ENCODE measurements at regions not wholly inside any gene's neighbourhood (a gene's known extent, or its start where the extent isn't known, plus 50 kb on each side); places are given as distances from the start of the nearest gene placed in this dataset.

GRCh38 chr4:142977182-142977581, 131.1 kb upstream of the INPP4B start:
- no peaks in the 10 kb centered on the region for H3K27me3 ChIP-seq (ENCODE audit: control insufficient read depth in 3 of 3, insufficient read depth in 3 of 3, low read length in 3 of 3)

DNA sequence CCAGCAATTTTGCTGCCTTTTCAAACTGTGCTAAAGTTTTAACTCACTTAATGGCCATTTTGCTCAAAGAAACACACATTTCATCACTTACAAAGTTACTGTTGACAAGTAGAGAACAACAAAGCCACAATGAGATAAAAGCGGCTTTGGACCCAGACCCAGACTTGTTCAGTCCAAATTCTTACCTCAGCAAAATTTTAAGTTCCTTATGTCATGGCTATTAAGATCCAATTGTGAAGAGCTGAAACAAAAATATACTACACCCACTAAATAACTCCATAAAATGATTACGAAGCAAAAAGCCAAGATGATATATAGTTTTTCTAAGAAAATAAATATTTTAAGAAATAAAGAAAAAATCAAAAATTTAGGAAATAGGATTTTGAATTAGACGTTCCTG, 137.0 kb upstream of the INPP4B start:
- H3K4me1 ChIP-seq (ENCODE audit: control insufficient read depth in 3 of 3, insufficient read depth in 2 of 3, low read depth in 1 of 3, low read length in 2 of 3), result peaks cover 0 to 8% (median 0%) of the 10 kb centered on the region in 3 donors
- no peaks in the 10 kb centered on the region for H3K9me3 ChIP-seq (ENCODE audit: control insufficient read depth in 2 of 2, insufficient read depth in 1 of 2, low read depth in 1 of 2, low read length in 1 of 2)
- no peaks in the 10 kb centered on the region for H3K27me3 ChIP-seq (ENCODE audit: control insufficient read depth in 3 of 3, insufficient read depth in 3 of 3, low read length in 3 of 3)
- no peak overlapping the region for H3K27ac ChIP-seq (ENCODE audit: low read depth in 1 of 3, low read length in 2 of 3)
- 56 to 70% (median 70%) methylated on average over 3 of the region's 3 CpGs for WGBS, 3 donors
- no peak overlapping the region for H3K4me3 ChIP-seq (ENCODE audit: low read depth in 1 of 3, low read length in 3 of 3)
- FAIRE-seq, result no peak
- no peaks in the 10 kb centered on the region for H3K36me3 ChIP-seq (ENCODE audit: control insufficient read depth in 3 of 3, insufficient read depth in 2 of 3, low read depth in 1 of 3, low read length in 3 of 3)
- DNase-seq, result no peak

More at GRCh38 chr4:142977182-142977581, 131.1 kb upstream of the INPP4B start:
- no peak for DNase-seq
- Histone ChIP-seq H3K4me3 (ENCODE audit: low read depth in 1 of 3, low read length in 3 of 3) (no peak overlapping the region), H3K4me1 (ENCODE audit: control insufficient read depth in 3 of 3, insufficient read depth in 2 of 3, low read depth in 1 of 3, low read length in 2 of 3) (peaks cover 0 to 4% (median 0%) of the 10 kb centered on the region in 3 donors), H3K27ac (ENCODE audit: low read depth in 1 of 3, low read length in 2 of 3) (no peak overlapping the region), H3K36me3 (ENCODE audit: control insufficient read depth in 3 of 3, insufficient read depth in 2 of 3, low read depth in 1 of 3, low read length in 3 of 3) (no peaks in the 10 kb centered on the region), H3K9me3 (ENCODE audit: control insufficient read depth in 2 of 2, insufficient read depth in 1 of 2, low read depth in 1 of 2, low read length in 1 of 2) (no peaks in the 10 kb centered on the region)
- FAIRE-seq, result peak; percentile 65
- WGBS, 3 donors, result 90 to 97% (median 90%) methylated on average over 1 of the region's 1 CpG

DNA sequence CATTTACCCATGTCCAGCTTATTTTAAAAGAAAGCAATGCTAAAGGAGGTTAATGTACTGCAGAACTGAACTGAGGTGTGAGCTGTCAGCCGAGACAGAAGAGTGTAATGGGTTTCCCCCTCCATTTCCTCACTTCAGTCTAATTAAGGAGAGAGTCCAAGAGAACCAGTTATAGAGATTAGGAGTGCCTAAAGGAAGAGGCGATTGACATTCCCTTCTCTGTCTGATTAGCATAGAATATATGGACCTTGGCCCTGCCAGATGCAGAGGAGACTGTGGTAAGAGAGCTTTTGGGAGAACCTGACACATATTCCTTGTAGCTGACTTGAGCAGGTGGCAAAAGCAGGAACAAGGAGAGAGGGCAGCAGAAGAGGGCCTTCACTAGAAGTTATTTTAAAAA, 137.5 kb upstream of the INPP4B start:
- WGBS, 3 donors, result 10 to 48% (median 24%) methylated on average over 2 of the region's 2 CpGs
- H3K27me3 ChIP-seq (ENCODE audit: control insufficient read depth in 3 of 3, insufficient read depth in 3 of 3, low read length in 3 of 3), result no peaks in the 10 kb centered on the region
- no peak overlapping the region for H3K4me3 ChIP-seq (ENCODE audit: low read depth in 1 of 3, low read length in 3 of 3)

DNA sequence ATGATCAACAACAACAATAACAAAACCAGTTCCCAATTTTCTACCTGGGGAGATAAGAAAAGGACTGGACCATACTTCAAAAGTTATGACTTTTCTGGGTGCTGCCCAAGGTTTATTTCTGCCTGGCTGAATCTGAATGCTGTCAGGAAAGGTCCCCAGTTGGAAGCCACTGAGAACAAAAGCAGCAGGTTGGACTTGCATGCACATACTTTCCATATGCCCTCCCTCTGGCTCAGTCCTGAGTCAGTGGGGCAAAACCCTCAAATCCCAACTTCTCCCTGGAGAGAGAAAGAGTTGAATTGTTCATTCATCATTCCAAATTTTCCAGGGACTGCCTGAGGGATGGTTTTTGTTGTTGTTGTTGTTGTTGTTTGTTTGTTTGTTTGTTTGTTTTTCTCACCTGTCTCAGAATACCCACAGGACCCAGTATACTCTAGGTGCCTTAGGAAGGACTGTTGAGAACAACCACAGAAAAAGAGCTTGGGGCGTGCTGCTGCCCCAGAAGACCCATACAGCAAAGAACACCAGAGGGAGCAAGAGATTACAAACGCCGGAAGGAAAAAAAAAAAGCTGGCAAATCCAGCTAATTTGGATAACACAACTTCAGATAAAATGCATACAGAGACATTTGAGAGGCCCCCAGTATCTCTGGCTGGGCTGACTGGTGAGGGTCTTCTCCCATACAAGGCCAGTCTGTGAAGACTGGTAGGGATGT, 138.9 kb upstream of the INPP4B start:
- DNase-seq (peak; percentile 35 to 51), FAIRE-seq (no peak)
- H3K36me3 ChIP-seq (ENCODE audit: control insufficient read depth in 3 of 3, insufficient read depth in 2 of 3, low read depth in 1 of 3, low read length in 3 of 3), result no peaks in the 10 kb centered on the region
- WGBS, 3 donors, result 7 to 28% (median 27%) methylated on average over 3 of the region's 3 CpGs
- no peak overlapping the region for H3K4me3 ChIP-seq (ENCODE audit: low read depth in 1 of 3, low read length in 3 of 3)
- peaks cover 0 to 4% (median 0%) of the 10 kb centered on the region in 3 donors for H3K4me1 ChIP-seq (ENCODE audit: control insufficient read depth in 3 of 3, insufficient read depth in 2 of 3, low read depth in 1 of 3, low read length in 2 of 3)
- no peak overlapping the region for H3K27ac ChIP-seq (ENCODE audit: low read depth in 1 of 3, low read length in 2 of 3)
- H3K9me3 ChIP-seq (ENCODE audit: control insufficient read depth in 2 of 2, insufficient read depth in 1 of 2, low read depth in 1 of 2, low read length in 1 of 2), result no peaks in the 10 kb centered on the region
- no peaks in the 10 kb centered on the region for H3K27me3 ChIP-seq (ENCODE audit: control insufficient read depth in 3 of 3, insufficient read depth in 3 of 3, low read length in 3 of 3)

More for the DNA sequence above, 137.5 kb upstream of the INPP4B start:
- DNase-seq (peak; percentile 32 to 37), FAIRE-seq (no peak)
- no peak overlapping the region for H3K27ac ChIP-seq (ENCODE audit: low read depth in 1 of 3, low read length in 2 of 3)
- H3K36me3 ChIP-seq (ENCODE audit: control insufficient read depth in 3 of 3, insufficient read depth in 2 of 3, low read depth in 1 of 3, low read length in 3 of 3), result no peaks in the 10 kb centered on the region
- H3K9me3 ChIP-seq (ENCODE audit: control insufficient read depth in 2 of 2, insufficient read depth in 1 of 2, low read depth in 1 of 2, low read length in 1 of 2), result no peaks in the 10 kb centered on the region
- peaks cover 0 to 8% (median 0%) of the 10 kb centered on the region in 3 donors for H3K4me1 ChIP-seq (ENCODE audit: control insufficient read depth in 3 of 3, insufficient read depth in 2 of 3, low read depth in 1 of 3, low read length in 2 of 3)

DNA sequence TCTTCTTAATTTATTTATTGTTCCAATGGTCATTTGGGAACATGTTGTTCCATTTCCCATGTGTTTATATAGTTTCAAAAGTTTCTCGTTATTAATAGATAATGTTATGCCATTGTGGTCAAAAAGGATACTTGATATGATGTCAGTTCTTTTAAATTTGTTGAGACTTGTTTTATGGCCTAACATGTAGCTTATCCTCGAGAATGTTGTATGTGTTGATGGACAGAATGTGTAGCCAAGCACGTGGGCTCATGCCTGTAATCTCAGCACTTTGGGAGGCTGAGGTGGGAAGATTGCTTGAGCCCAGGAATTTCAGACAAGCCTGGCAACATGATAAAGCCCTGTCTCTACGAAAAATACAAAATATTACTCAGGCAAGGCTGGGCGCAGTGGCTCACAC, 168.5 kb upstream of the USP38 start:
- Histone ChIP-seq H3K27ac (ENCODE audit: low read depth in 1 of 3, low read length in 2 of 3) (no peak overlapping the region), H3K27me3 (ENCODE audit: control insufficient read depth in 3 of 3, insufficient read depth in 3 of 3, low read length in 3 of 3) (no peaks in the 10 kb centered on the region), H3K9me3 (ENCODE audit: control insufficient read depth in 2 of 2, insufficient read depth in 1 of 2, low read depth in 1 of 2, low read length in 1 of 2) (peaks cover 0 to 24% of the 10 kb centered on the region in 2 donors), H3K36me3 (ENCODE audit: control insufficient read depth in 3 of 3, insufficient read depth in 2 of 3, low read depth in 1 of 3, low read length in 3 of 3) (no peaks in the 10 kb centered on the region), H3K4me1 (ENCODE audit: control insufficient read depth in 3 of 3, insufficient read depth in 2 of 3, low read depth in 1 of 3, low read length in 2 of 3) (no peaks in the 10 kb centered on the region), H3K4me3 (ENCODE audit: low read depth in 1 of 3, low read length in 3 of 3) (no peak overlapping the region)
- 54 to 58% (median 57%) methylated on average over 5 of the region's 5 CpGs for WGBS, 3 donors
- DNase-seq (no peak), FAIRE-seq (no peak)

DNA sequence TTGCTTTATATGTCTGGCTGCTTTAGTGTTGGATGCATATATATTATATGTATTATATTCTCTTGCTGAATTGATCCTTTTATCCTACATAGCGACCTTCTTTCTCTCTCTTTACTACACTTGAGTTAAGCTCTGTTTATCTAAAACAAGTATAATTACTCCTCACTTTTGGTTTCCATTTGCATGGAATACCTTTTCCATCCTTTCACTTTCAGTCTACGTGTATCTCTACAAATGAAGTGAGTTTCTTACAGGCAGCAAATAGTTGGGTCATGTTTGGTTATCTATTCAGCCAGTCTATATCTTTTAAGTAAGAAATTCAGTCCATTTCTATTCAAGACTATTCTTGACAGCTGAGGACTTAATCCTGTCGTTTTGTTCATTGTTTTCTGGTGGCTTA, 167.5 kb upstream of the USP38 start:
- no peak overlapping the region for H3K27ac ChIP-seq (ENCODE audit: low read depth in 1 of 3, low read length in 2 of 3)
- no peaks in the 10 kb centered on the region for H3K4me1 ChIP-seq (ENCODE audit: control insufficient read depth in 3 of 3, insufficient read depth in 2 of 3, low read depth in 1 of 3, low read length in 2 of 3)
- peaks cover 0 to 24% of the 10 kb centered on the region in 2 donors for H3K9me3 ChIP-seq (ENCODE audit: control insufficient read depth in 2 of 2, insufficient read depth in 1 of 2, low read depth in 1 of 2, low read length in 1 of 2)
- no peak overlapping the region for H3K4me3 ChIP-seq (ENCODE audit: low read depth in 1 of 3, low read length in 3 of 3)
- no peaks in the 10 kb centered on the region for H3K36me3 ChIP-seq (ENCODE audit: control insufficient read depth in 3 of 3, insufficient read depth in 2 of 3, low read depth in 1 of 3, low read length in 3 of 3)
- FAIRE-seq (no peak), DNase-seq (peak; percentile 8 to 58)
- 10 to 39% (median 15%) methylated on average over 3 of the region's 3 CpGs for WGBS, 3 donors
- no peaks in the 10 kb centered on the region for H3K27me3 ChIP-seq (ENCODE audit: control insufficient read depth in 3 of 3, insufficient read depth in 3 of 3, low read length in 3 of 3)

- Histone ChIP-seq H3K9me3 (ENCODE audit: control insufficient read depth in 2 of 2, insufficient read depth in 1 of 2, low read depth in 1 of 2, low read length in 1 of 2) (peaks cover 0 to 24% of the 10 kb centered on the region in 2 donors), H3K36me3 (ENCODE audit: control insufficient read depth in 3 of 3, insufficient read depth in 2 of 3, low read depth in 1 of 3, low read length in 3 of 3) (no peaks in the 10 kb centered on the region), H3K27ac (ENCODE audit: low read depth in 1 of 3, low read length in 2 of 3) (no peak overlapping the region), H3K27me3 (ENCODE audit: control insufficient read depth in 3 of 3, insufficient read depth in 3 of 3, low read length in 3 of 3) (no peaks in the 10 kb centered on the region), H3K4me3 (ENCODE audit: low read depth in 1 of 3, low read length in 3 of 3) (no peak overlapping the region), H3K4me1 (ENCODE audit: control insufficient read depth in 3 of 3, insufficient read depth in 2 of 3, low read depth in 1 of 3, low read length in 2 of 3) (no peaks in the 10 kb centered on the region)
- no peak for FAIRE-seq
- 94 to 96% (median 96%) methylated on average over 4 of the region's 4 CpGs for WGBS, 3 donors
- no peak for DNase-seq
Measured at GRCh38 chr4:143019351-143019750, 165.4 kb upstream of the USP38 start.

GRCh38 chr4:143021384-143021783, 163.3 kb upstream of the USP38 start:
- Histone ChIP-seq H3K9me3 (ENCODE audit: control insufficient read depth in 2 of 2, insufficient read depth in 1 of 2, low read depth in 1 of 2, low read length in 1 of 2) (peaks cover 0 to 18% of the 10 kb centered on the region in 2 donors), H3K4me1 (ENCODE audit: control insufficient read depth in 3 of 3, insufficient read depth in 2 of 3, low read depth in 1 of 3, low read length in 2 of 3) (no peaks in the 10 kb centered on the region), H3K27me3 (ENCODE audit: control insufficient read depth in 3 of 3, insufficient read depth in 3 of 3, low read length in 3 of 3) (no peaks in the 10 kb centered on the region), H3K36me3 (ENCODE audit: control insufficient read depth in 3 of 3, insufficient read depth in 2 of 3, low read depth in 1 of 3, low read length in 3 of 3) (no peaks in the 10 kb centered on the region), H3K27ac (ENCODE audit: low read depth in 1 of 3, low read length in 2 of 3) (no peak overlapping the region), H3K4me3 (ENCODE audit: low read depth in 1 of 3, low read length in 3 of 3) (no peak overlapping the region)
- DNase-seq (no peak), FAIRE-seq (no peak)
